ENCODE measurements at regions not wholly inside any gene's neighbourhood (a gene's known extent, or its start where the extent isn't known, plus 50 kb on each side); places are given as distances from the start of the nearest gene placed in this dataset.

- TF ChIP-seq POLR2A (IDR thresholded peaks at IDR 0.05) (no peak), EP300 (IDR thresholded peaks at IDR 0.05) (no peak), CTCF (IDR thresholded peaks at IDR 0.05) (no peak)
Observed at GRCh38 chr11:130706572-130706971, 209.7 kb downstream of the SNX19 start.
